DMS 273 (cell line): ENCODE measurements at regions not wholly inside any gene's neighbourhood (a gene's known extent, or its start where the extent isn't known, plus 50 kb on each side); places are given as distances from the start of the nearest gene placed in this dataset.

Experiments
- DNase-seq: peaks from one replicate; lab custom pipeline; 2025; ENCODE audit not compliant: unreplicated experiment; lab: John Stamatoyannopoulos, UW

DNA sequence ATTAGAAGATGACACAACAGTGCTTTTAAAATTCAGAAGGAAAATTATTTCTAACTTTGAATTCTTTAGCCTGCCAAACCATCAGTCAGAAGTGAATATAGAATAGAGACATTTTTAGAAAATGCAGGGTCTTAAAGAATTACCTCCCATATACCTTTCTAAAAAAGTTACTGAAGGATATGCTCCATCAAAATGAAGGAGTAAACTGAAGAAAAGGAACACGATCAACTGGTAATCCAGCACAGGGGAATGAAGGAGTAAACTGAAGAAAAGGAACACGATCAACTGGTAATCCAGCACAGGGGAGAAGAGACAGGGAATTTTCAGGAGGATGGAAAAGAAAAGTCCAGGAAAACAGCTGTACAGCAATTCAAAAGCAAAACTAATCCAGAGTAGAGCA, 75.4 kb upstream of the LDLRAD3 start:
- DNase-seq: no peak

DNA sequence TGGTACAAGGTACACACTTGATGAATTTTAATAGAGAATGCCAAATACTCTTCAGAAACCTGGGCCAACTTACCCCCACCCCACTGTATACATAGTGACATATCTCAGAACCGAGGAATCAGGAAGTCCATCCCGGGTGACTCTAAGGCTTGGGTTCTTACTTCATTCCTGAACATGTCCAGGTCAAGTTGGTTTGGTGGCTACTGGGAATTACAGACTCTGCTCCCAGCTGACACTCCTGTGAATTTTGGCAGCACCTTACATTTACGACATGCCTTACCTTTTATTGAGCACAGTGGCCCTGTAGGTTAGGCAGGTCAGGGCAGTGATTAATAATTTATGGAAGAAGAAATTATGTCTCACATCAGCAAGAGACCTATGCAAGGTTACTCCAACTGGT, 70.1 kb upstream of the LDLRAD3 start:
- no peak for DNase-seq

DNA sequence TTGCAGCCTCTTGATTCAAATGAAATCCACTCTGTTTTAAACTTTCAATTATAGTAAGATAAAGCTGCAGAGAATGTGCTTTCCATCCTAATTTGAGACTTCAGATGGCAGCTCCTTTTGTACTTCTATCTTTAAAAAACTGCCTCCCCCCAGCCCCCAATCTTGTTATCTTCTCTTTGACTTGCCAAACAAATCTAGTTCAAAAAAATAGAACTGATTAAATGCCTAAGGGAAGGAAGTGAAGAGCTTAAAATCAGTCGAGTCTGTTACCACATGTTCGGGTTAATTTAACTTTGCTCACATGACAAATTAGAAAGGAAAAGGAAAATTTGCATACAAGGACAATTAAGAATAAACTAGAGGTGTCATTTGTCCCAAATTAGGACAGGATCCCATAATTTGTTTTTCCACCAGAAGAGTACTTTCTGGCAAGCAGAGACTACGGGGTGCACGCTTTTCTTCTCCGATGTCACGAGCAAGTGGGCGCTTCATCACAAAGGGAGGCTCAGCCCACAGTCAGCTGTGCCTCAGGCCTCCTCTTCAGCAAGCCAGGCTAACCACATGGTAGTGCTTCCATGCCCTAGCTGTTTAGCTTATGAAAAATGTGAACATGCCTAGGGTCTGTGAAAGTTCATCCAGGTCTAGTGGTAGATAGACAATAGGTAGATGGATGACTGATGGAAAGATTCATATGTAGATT, 69.0 kb upstream of the LDLRAD3 start:
- DNase-seq: no peak

DNA sequence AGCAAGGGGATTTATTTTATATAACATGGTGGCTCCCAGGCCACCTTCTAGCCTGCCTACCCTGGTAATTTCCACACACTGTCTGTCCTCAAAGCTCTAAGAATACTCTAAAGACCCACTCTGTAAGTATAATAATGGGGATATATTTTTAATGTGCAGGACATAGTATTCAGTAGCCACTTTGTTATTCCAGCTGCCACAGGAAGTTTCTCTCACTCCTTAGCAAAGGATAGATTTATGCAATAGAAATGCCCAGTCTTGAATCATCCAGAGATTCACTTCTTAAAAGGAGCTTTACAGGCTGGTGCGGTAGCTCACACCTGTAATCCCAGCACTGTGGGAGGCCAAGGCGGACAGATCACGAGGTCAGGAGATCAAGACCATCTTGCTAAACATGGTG, 68.4 kb upstream of the LDLRAD3 start:
- no peak for DNase-seq

DNA sequence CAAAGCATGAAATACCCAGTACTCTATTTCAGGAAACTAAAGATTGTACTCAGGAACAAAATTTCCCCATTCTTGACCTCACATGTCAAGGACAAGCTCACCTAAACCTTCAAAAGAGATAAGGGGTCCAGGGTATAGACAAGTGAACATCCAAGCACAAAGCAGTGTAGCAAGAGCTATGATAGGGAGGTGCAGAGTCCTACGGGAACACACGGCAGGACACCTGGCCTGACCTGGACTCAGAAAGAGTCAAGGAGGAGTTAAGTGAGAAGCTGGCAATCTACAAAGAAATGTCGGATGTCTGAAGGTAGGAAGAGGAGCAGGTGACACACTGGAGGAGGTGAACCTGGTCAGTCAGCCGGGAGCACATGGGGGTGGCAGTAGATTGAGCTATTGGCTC, 67.1 kb upstream of the LDLRAD3 start:
- no peak for DNase-seq

DNA sequence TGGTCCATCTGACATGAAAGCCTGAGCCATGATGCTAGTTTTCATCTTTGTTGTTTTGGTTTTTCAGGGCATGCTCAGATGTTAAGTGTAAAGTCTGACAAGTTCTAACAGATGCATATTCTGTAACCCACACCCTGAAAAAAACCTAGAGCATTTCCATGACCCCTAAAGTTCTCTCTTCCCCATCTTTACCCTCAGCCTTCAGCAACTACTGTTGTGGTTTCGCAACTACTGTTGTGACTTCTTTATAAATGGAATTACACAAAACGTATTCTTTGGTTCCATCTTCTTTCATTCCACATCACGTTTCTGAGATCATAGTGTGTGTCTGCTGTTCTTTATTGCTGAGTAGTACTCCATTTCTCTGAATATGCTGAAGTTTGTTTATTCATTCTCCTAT, 65.1 kb upstream of the LDLRAD3 start:
- no peak for DNase-seq

DNA sequence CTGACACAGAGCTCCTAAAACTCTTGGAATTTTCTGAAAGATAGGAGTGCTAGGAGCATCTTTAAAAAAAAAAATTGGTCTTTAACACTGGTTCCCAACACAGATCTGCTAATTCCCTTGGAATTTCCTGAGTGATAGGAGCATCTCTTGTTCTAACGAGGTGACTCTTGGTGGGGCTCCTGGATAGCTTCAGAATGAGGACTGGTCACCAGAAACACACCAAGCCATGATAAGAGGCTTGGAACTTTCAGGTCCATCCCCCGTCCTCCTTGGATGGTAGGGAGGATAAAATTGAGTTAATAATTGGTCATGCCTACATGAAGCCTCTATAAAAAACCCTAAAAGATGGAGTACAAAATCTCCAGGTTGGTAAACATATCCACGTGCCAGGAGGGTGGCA, 64.5 kb upstream of the LDLRAD3 start:
- DNase-seq: no peak

DNA sequence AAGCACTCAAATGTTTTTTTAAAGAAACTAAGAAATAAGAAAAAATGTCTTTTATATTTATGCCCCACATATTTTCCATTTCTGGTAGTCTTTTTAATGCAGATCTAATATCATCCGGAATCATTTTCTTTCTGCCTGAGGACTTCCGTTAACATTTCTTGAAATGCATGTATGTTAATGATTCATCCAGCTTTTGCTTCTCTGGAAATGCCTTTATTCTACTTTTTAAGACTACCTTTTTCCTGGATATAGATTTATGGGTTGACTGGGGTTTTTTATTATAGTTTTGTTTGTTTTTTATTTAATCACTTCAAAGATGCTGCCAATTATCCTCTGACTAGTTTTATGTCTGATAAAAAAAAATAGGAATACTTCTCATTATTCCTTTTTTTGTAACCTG, 57.1 kb upstream of the LDLRAD3 start:
- DNase-seq: no peak

DNA sequence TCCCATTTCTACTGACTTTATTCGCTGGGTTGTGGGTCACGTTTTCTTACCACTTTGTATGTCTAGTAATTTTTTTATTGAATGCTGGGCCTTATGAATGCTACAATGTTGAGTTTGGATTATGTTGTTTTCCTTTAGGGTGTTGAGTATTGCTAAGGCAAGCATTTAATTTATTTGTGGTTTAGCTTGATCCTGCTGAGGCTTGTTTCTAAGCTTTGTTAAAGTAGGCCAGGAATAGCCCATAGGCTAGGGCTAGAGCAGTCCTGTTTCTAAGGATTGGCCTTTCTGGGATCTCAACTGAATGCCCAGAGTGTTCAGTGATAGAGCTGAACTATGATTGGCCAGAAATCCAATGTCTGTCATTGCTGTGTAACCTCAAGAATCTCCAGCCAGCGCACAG, 56.1 kb upstream of the LDLRAD3 start:
- no peak for DNase-seq

DNA sequence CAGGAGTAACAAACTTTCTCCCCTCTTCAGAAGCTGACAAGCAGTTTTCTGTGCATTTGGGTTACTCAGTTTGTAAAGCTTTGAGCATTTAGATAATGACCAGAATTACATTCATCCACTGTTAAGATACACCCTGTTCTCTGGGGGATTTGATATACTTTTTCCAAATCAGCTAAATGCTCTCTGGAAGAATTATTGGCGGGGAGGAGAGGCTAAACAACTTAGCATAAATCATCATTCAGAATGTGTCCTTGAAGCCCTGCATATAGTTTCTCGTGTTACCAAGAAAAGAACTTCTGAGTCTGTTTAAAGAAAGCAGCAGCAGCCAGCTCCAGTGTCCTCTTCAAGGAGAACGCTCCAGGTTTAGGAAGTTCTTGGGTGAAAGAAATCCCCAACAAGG, 54.9 kb upstream of the LDLRAD3 start:
- no peak for DNase-seq

DNA sequence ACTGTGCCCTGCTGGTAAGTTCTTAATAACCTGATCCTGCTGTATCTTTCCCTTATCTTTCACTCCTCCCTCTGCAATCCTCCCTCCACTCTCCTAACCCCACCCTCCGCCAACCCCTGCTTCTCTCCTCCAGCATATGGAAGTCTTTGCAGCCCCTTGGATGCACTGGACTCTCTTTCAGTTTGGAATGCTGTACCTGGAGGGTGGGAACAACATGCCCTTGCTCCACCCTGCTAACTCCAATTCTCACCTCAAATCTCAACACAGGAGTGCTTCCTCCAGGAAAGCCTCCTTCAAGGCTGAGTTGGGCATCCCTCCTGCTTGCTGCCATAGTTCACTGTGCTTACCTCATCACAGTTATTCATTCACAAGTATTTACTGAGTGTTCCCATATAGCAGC, 52.8 kb upstream of the LDLRAD3 start:
- no peak for DNase-seq

DNA sequence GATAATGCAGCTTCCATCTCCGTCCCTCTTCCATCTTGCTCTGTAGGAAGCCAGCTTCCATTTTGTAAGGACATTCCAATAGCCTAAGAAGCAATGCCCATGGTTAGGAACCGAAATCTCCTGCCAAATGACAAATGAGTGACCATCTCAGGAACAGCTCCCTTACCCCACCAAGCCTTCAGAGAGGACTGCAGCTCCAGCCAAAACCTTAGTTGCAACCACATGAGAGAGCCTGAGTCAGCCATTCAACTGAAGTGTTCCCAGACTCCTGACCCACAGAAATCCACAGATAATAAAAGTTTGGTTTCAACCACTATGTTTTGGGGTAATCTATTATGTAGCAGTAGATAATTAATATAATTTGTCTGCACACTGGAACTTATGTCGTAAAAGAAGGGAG, 51.7 kb upstream of the LDLRAD3 start:
- no peak for DNase-seq

DNA sequence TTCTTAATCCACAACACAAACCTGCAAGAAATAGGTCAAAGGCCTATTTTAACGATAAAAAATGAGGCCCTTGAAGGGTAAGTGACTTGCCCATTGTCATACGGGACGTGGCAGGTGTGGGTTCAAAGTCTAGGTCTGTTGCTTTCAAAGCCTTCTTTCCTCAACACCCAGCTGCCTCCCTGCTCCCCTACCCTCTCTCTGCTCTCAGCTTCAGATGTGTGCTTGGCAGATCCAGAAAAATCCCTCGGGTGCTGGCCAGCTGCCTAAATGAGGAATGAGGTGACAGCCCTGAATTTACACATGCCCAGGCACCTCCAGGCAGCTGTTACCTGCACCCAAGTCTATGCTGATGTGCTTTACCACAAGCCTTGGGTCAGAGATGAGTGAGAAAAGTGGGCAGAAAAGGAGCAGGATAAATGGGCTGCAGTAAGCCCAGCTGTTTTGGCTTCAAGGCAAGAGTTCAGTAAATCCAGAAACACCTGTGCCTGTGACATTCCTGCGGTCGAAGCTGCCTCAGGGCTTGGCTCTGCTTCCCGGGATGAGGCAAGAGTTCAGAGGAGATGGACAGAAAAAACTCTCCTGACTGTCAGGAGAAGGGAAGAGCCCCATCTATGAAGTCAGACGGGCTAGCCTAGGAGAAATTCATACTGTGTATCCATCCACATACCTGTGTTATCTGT, 49.9 kb upstream of the LDLRAD3 start:
- DNase-seq: peak; percentile 30
